ENCODE measurements at regions not wholly inside any gene's neighbourhood (a gene's known extent, or its start where the extent isn't known, plus 50 kb on each side); places are given as distances from the start of the nearest gene placed in this dataset.
"Not testable (repeated sequence)": the region's sequence is repeated elsewhere in the genome, so short reads cannot be mapped to it uniquely, and the experiment has no call there.

DNA sequence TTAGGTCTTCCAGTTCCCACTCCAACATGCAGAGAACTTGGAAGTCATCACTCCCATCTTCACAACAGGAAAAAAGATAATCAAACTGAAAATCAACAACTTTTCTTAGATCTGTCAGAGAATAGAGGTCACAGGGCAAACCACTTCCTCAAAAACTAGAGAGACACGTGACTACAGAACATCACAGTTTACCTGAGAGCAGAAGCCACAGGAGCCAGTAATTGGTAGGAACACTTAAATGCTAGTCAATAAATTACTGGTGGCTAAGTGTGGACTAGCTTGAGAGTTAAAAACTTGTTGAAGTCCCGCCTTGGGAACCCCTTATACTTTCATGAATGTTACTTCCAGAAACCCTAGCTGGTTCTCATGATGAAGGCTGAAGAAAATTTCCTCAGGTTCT is 81.1 kb downstream of the THSD1 start:
- not testable (repeated sequence) for DNase-seq (ENCODE audit: low read depth)

DNA sequence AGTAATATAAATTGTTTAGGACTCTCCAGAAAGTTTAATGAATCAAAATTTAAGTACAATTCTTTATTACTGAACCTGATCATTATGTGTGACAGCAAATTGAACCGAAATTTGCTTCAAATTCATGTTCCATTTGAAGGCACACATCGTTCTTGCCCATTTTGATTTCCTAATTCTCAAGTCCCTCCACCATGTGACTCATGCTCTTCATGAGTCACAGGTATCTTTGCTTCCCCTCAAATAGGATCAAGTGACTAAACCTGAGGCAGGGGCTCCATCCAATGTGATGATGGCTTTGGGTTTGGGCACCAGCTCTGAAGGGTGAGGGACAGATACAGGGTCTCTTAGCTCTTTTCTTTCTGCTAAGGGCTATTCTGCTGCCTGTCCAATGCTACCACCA is 86.1 kb downstream of the THSD1 start:
- DNase-seq (ENCODE audit: low read depth): peak; percentile 8

DNA sequence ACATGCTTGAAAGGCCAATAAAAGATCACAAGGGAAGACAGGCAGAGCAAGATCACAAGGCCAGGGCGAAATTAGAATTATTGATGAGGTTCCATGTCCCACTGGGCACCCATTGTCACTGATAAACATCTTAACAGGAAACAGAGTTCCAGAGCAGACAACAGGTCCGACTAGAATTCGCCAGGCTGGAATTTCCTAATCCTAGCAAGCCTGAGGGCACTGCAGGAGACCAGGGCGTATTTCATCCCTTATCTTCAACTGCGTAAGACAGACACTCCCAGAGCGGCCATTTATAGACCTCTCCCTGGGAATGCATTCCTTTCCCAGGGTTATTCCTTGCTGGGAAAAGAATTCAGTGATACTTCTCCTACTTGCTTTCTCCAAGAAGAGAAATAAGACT is 96.1 kb downstream of the THSD1 start:
- not testable (repeated sequence) for DNase-seq (ENCODE audit: low read depth)

DNA sequence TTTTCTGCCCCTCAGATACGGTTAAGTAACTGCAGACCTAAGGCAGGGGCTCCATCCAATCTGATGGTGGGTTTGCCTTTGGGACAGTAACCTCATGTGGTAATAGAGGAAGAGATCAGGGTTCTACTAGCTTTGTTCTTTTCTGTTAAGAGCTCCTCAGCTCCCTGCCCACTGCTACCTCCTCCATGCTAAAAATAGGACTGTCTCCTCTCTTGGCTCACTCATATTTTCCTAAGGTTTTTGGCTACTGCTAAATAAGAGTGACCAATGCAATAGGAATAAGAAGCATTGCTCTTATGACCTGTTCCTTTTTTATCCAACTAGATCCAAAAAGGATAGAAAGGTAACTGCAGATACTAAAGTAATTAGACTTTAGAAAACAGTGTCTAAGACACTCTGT is 99.6 kb downstream of the THSD1 start:
- DNase-seq (ENCODE audit: low read depth): not testable (repeated sequence)

DNA sequence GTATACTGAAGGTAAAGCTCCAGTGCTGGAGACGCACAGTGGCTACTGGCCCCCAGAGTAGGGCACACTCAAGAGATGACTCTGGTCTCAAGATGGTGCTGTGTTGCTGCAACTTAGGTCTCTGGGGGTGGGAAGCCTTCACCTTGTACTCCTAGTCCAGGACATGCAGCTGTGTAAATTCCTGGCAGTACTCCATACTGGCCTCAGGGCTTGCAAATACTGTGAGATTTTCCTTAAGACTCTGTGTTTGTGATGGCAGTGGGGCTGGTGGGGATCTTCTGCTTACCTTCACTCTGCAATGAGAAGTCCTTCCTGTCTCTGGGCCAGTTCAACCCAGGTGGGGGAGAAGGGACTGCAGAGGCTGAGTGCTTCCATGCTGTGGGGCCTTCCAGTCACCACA is 102.9 kb downstream of the THSD1 start:
- DNase-seq (ENCODE audit: low read depth): not testable (repeated sequence)

DNA sequence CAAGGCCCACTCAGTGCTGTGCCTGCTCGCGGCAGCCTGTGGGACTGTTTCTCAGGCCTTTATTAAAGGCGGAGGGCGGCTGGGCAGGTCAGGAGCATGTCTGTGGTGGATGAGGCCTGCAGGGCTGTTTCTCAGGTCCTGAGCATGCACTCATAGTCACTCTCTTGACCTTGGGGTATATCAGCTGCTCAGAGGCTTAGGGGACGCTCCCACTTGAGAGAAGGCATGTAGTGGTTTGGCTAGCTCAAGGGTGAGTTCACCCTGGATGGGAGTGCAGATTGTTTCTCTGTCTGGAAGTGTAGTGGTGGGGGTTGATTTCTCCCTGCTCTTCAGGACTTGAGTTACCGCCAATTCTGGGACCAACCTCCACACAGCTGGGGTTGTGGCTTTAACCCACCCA is 103.3 kb downstream of the THSD1 start:
- DNase-seq (ENCODE audit: low read depth): not testable (repeated sequence)

DNA sequence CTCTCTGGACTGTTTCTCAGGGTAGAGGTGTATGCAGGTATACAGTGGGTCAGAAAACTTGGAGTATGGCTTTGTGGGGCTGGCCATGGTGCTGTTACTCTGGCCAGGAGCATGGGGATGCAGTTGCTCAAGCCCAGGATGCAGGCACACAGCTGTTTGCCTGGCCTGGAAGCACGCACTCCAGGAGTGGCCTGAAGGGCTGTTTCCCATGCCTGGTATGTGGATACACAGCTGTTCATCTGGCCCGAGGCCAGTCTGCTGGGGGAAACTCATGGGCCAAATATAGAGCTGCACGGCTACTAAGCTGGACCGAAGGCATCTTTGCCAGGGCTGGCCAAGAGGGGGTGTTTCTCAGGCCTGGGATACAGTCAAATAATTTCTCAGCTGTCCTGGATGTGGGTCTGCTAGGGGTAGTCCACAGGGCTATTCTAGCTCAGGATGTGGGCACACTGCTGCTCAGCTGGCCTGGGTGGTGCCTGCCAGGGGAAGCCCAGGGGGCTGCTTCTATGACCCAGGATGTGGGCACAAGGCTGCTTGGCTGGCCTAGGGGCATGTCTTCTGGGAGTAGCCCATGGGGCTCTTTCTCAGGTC is 104.1 kb downstream of the THSD1 start:
- not testable (repeated sequence) for DNase-seq (ENCODE audit: low read depth)

GRCh38 chr13:52298079-52298661 is 107.8 kb downstream of the THSD1 start:
- not testable (repeated sequence) for DNase-seq (ENCODE audit: low read depth)

GRCh38 chr13:52288891-52289290 is 117.1 kb downstream of the THSD1 start:
- not testable (repeated sequence) for DNase-seq (ENCODE audit: low read depth)

DNA sequence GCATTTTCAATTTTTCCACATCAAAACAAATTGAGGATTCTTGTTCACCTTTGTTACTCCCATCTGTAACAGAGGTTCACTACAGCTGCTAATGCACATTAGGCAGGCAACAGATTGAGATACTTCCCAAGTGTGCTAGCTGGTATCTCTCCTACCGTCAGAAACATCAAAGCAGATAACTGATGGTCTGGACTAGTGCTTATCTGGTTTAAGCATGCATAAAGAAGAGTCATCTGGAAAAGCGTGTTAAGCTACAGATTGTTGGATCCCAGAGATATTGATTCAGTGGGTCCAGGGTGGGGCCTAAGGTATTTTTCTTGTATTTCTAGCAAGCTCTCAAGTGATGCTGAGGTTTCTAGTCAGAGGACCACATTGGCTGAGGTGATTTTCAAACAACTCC is 122.0 kb upstream of the NEK3 start:
- not testable (repeated sequence) for DNase-seq (ENCODE audit: low read depth)

DNA sequence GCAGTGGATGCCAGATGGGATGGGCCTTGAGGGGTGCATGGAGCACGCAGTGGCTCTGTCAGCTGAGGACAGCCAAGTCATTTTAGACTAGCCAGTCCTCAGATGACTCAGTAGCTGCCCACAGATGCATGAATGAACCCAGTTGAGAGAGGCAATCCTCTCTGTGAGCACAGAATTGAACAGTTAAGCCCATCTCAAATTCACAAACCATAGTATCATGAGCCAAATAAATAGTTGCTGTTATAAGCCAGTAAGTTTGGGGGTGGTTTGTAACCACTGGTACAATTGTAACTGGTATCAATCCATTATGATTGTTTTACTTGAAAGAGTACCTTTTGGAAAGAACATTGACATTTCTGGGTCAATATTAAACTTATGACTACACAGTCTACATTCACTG is 120.0 kb upstream of the NEK3 start:
- not testable (repeated sequence) for DNase-seq (ENCODE audit: low read depth)

DNA sequence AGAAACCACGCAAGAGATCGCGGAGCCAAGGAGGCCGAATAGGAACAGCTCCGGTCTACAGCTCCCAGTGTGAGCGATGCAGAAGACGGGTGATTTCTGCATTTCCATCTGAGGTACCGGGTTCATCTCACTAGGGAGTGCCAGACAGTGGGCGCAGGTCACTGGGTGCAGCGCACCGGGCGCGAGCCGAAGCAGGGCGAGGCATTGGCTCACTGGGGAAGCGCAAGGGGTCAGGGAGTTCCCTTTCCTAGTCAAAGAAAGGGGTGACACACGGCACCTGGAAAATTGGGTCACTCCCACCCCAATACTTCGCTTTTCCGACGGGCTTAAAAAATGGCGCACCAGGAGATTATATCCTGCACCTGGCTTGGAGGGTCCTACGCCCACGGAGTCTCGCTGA is 94.9 kb upstream of the NEK3 start:
- not testable (repeated sequence) for DNase-seq (ENCODE audit: low read depth)

DNA sequence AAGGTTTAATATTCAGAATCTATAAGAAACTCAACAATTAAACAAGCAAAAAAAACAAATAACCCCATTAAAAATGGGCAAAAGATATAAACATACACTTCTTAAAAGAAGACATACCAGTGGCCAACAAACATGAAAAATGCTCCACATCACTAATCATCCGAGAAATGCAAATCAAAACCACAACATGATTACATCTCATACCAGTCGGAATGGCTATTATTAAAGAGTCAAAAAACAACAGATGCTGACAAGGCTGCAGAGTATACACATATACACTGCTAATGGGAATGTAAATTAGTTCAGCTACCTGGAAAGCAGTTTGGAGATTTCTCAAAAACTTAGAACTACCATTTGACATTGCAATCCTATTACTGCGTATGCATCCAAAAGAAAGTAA is 81.4 kb upstream of the NEK3 start:
- not testable (repeated sequence) for DNase-seq (ENCODE audit: low read depth)

GRCh38 chr13:52235900-52236595 is 76.7 kb upstream of the NEK3 start:
- peak; percentile 64 for DNase-seq (ENCODE audit: low read depth)

GRCh38 chr13:52234928-52235327 is 75.5 kb upstream of the NEK3 start:
- not testable (repeated sequence) for DNase-seq (ENCODE audit: low read depth)

- DNase-seq (ENCODE audit: low read depth): not testable (repeated sequence)
Measured at GRCh38 chr13:52223063-52223462, 63.7 kb upstream of the NEK3 start.

- not testable (repeated sequence) for DNase-seq (ENCODE audit: low read depth)
Measured at GRCh38 chr13:52213920-52214319, 54.5 kb upstream of the NEK3 start.

DNA sequence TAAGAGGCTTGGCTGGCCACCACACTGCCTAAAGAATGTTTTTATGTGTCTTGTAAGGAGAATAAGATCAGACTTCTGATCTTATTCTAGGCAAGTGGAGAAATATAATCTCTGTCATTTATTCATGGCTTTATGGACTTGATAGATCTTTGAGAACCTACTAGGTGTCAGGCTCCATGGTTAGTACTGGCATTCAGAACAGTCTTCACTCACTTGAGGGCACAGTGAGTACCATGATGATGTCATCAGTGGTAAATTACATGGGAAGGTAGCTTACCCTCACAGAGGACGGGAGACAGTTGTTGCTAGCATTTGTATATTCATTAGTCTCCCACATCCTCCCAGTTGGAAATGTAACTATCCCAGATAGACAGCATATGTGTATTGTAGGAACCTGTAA is 53.5 kb upstream of the NEK3 start:
- not testable (repeated sequence) for DNase-seq (ENCODE audit: low read depth)

- DNase-seq (ENCODE audit: low read depth): not testable (repeated sequence)
Measured at GRCh38 chr13:52211416-52211776, 52.0 kb upstream of the NEK3 start.

- DNase-seq (ENCODE audit: low read depth): not testable (repeated sequence)
Measured at GRCh38 chr13:52210564-52211415, 51.4 kb upstream of the NEK3 start.

Data from M059J (cell line).